ENCODE measurements at regions not wholly inside any gene's neighbourhood (a gene's known extent, or its start where the extent isn't known, plus 50 kb on each side); places are given as distances from the start of the nearest gene placed in this dataset.

- WGBS, 5 donors = 57 to 76% (median 71%) methylated on average over 1 of the region's 1 CpG
- Histone ChIP-seq H3K9me3 (peaks cover 3 to 43% (median 22%) of the 10 kb centered on the region in 8 donors), H3K27me3 (replicated peaks in 1 of 7) (peaks cover 0 to 13% (median 0%) of the 10 kb centered on the region in 7 donors), H3K36me3 (no peaks in the 10 kb centered on the region), H3K4me1 (no peaks in the 10 kb centered on the region), H3K4me3 (no peak overlapping the region), H3K27ac (no peak overlapping the region)
- TF ChIP-seq POLR2AphosphoS5 (IDR thresholded peaks at IDR 0.05) = no peak
- TF ChIP-seq CTCF (IDR thresholded peaks at IDR 0.05 in 8 of 11, conservative IDR thresholded peaks at IDR 0.05 in 3 of 11) = no peak
- no peak for TF ChIP-seq POLR2A (IDR thresholded peaks at IDR 0.05)
- intact Hi-C loops (cut with DNase I; ENCODE audit: low total_unique reads) = no loop called here
- DNase-seq = no peak
Measured at GRCh38 chr18:78566065-78566464, 413.6 kb upstream of the SALL3 start.

DNA sequence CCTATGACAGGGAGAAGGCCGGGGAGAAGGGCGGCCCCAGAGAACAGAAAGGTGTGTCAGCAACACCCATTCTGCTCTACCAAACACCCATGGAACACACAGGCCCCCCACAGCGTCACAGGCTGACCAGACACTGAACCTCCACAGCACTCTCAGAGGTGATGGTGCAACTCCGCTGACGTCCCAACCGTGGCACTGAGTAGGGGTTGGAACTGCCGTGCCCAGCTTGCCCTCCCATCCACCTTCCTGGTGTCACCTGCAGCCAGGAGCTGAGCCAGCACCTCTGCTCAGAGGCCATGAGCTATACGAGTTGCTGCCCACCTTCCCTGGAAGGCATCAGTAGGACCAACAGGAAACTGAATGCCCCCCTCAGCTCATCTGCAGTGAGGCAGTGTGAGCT, 412.9 kb upstream of the SALL3 start:
- Histone ChIP-seq H3K9me3 (peaks cover 3 to 48% (median 27%) of the 10 kb centered on the region in 8 donors), H3K27ac (no peak overlapping the region), H3K4me1 (no peaks in the 10 kb centered on the region), H3K27me3 (replicated peaks in 1 of 7) (peaks cover 0 to 13% (median 0%) of the 10 kb centered on the region in 7 donors), H3K4me3 (no peak overlapping the region), H3K36me3 (no peaks in the 10 kb centered on the region)
- WGBS, 5 donors = 80 to 91% (median 88%) methylated on average over 5 to 8 of the region's 8 CpGs
- TF ChIP-seq POLR2A (IDR thresholded peaks at IDR 0.05) = no peak
- no peak for TF ChIP-seq POLR2AphosphoS5 (IDR thresholded peaks at IDR 0.05)
- no peak for TF ChIP-seq CTCF (IDR thresholded peaks at IDR 0.05 in 8 of 11, conservative IDR thresholded peaks at IDR 0.05 in 3 of 11)
- intact Hi-C loops (cut with DNase I; ENCODE audit: low total_unique reads) = no loop called here
- peak; percentile 39 for DNase-seq

DNA sequence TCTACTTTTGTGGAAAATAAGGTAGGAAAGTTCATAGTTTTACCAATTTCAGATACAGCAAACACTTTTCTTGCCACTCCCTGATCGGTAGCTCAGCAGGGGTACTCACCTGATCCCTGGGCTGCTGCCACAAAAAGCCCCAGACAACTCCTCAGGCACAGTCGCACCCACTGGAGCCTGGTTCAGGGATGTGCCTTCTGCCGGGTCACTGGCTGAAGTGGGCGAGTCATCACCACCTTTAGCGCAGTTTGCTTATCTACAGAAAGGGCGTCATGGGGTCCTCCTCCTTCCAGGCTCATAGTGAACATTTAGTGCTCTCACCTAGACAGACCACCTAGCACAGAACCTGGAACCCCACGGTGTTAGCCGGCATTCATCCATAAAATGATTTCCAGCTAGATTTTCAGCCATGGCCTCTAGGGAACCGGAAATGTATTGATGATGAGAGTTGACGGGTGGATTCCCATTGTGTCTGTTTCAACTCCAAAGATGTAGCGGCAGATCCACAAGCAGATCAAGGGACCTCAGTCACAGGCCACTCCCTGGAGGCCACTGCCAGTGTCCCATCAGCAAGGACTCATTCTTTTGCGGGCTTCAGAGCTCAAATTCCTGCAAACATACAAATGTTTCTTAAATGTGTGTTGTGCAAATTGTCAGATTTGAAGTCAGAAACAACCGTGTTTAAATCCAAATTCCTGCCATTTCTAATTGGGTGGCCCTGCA, 408.4 kb upstream of the SALL3 start:
- intact Hi-C loops (cut with DNase I; ENCODE audit: low total_unique reads) = no loop called here
- no peaks in the 10 kb centered on the region for H3K27me3 ChIP-seq (replicated peaks in 1 of 7)
- no peaks in the 10 kb centered on the region for H3K4me1 ChIP-seq
- no peak overlapping the region for H3K27ac ChIP-seq
- H3K36me3 ChIP-seq = no peaks in the 10 kb centered on the region
- H3K4me3 ChIP-seq = no peak overlapping the region
- 91 to 96% (median 93%) methylated on average over 13 of the region's 13 CpGs for WGBS, 5 donors
- DNase-seq = no peak
- TF ChIP-seq CTCF (IDR thresholded peaks at IDR 0.05 in 8 of 11, conservative IDR thresholded peaks at IDR 0.05 in 3 of 11) (no peak), POLR2AphosphoS5 (IDR thresholded peaks at IDR 0.05) (no peak), POLR2A (IDR thresholded peaks at IDR 0.05) (no peak)
- peaks cover 3 to 93% (median 63%) of the 10 kb centered on the region in 8 donors for H3K9me3 ChIP-seq

DNA sequence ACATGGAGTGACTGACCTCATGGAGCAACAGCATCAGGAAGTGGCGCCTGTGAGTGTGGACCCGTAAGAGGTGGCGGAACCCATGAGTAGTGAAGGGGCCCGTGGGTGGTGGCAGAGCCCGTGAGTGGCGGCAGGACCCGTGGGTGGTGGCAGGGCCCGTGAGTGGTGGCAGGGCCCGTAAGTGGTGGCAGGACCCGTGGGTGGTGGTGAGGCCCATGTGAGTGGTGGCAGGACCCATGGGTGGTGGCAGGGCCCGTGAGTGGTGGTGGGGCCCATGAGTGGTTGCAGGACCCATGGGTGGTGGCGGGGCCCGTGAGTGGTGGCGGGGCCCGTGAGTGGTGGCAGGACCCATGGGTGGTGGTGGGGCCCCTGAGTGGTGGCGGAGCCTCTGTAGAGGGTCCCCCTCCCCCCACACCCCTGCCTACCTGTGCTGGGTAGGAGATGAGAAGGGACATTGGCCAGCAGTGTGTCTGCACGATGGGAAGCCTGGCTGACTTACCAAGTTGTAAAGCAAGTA, 407.7 kb upstream of the SALL3 start:
- Histone ChIP-seq H3K36me3 (no peaks in the 10 kb centered on the region), H3K4me3 (no peak overlapping the region), H3K27me3 (replicated peaks in 1 of 7) (no peaks in the 10 kb centered on the region), H3K27ac (no peak overlapping the region), H3K9me3 (peaks cover 3 to 93% (median 67%) of the 10 kb centered on the region in 8 donors), H3K4me1 (no peaks in the 10 kb centered on the region)
- intact Hi-C loops (cut with DNase I; ENCODE audit: low total_unique reads) = no loop called here
- 80 to 91% (median 90%) methylated on average over 15 to 17 of the region's 17 CpGs for WGBS, 5 donors
- peak; percentile 44 for DNase-seq
- TF ChIP-seq POLR2AphosphoS5 (IDR thresholded peaks at IDR 0.05) = no peak
- no peak for TF ChIP-seq CTCF (IDR thresholded peaks at IDR 0.05 in 8 of 11, conservative IDR thresholded peaks at IDR 0.05 in 3 of 11)
- TF ChIP-seq POLR2A (IDR thresholded peaks at IDR 0.05) = no peak

Measured in spleen (tissue), 11 donors.